Parathyroid adenoma (tissue), 2 donors: ENCODE measurements at regions not wholly inside any gene's neighbourhood (a gene's known extent, or its start where the extent isn't known, plus 50 kb on each side); places are given as distances from the start of the nearest gene placed in this dataset.

Experiments
- H2AFZ ChIP-seq: fragments of 300-600 bp; sonication (generic); one replicate; pipeline ENCODE4 v1.7.0; 2017; ENCODE audit warnings: antibody characterized with exemption, mild to moderate bottlenecking
- H3K27ac ChIP-seq: fragments of 300-600 bp; sonication (generic); one replicate; pipeline ENCODE4 v1.7.0; 2017
- H3K27me3 ChIP-seq: fragments of 300-600 bp; sonication (generic); one replicate; pipeline ENCODE4 v1.7.0; 2017; ENCODE audit warnings: low read length; ENCODE audit not compliant: control insufficient read depth, insufficient read depth
- H3K36me3 ChIP-seq: fragments of 300-600 bp; sonication (generic); one replicate; pipeline ENCODE4 v1.7.0; 2017; ENCODE audit warnings: low read length; ENCODE audit not compliant: control insufficient read depth, insufficient read depth
- H3K4me1 ChIP-seq: fragments of 300-600 bp; sonication (generic); one replicate; pipeline ENCODE4 v1.7.0; 2017; ENCODE audit warnings: control low read depth
- H3K4me2 ChIP-seq: fragments of 300-600 bp; sonication (generic); one replicate; pipeline ENCODE4 v1.7.0; 2017; ENCODE audit warnings: low read length
- H3K4me3 ChIP-seq: fragments of 300-600 bp; sonication (generic); one replicate; pipeline ENCODE4 v1.7.0; 2017; ENCODE audit warnings: low read depth, low read length
- H3K79me2 ChIP-seq: fragments of 300-600 bp; sonication (generic); one replicate; pipeline ENCODE4 v1.7.0; 2017; ENCODE audit warnings: control low read depth
- H3K9ac ChIP-seq: fragments of 300-600 bp; sonication (generic); one replicate; pipeline ENCODE4 v1.7.0; 2017; ENCODE audit warnings: mild to moderate bottlenecking
- H3K9me3 ChIP-seq: fragments of 300-600 bp; sonication (generic); one replicate; pipeline ENCODE4 v1.7.0; 2017; ENCODE audit warnings: low read length; ENCODE audit not compliant: control insufficient read depth
- CTCF ChIP-seq: fragments of 300-600 bp; sonication (generic); IDR thresholded peaks from one replicate; pipeline ENCODE4 v1.7.0; 2017; ENCODE audit warnings: antibody characterized with exemption, mild to moderate bottlenecking
- donor health status: primary hyperparathyroidism.

GRCh38 chrX:45811326-45811725 is 610.6 kb upstream of the DIPK2B start:
- H3K4me3 ChIP-seq = no peak overlapping the region
- no peaks in the 10 kb centered on the region for H3K27me3 ChIP-seq
- no peak for TF ChIP-seq CTCF
- H3K9ac ChIP-seq = no peak overlapping the region
- no peak overlapping the region for H3K4me2 ChIP-seq
- no peak overlapping the region for H2AFZ ChIP-seq
- no peak overlapping the region for H3K27ac ChIP-seq
- H3K36me3 ChIP-seq = no peaks in the 10 kb centered on the region
- H3K9me3 ChIP-seq = no peaks in the 10 kb centered on the region
- no peaks in the 10 kb centered on the region for H3K4me1 ChIP-seq
- no peaks in the 10 kb centered on the region for H3K79me2 ChIP-seq

- Histone ChIP-seq H3K9ac (no peak overlapping the region), H3K27me3 (no peaks in the 10 kb centered on the region), H3K27ac (no peak overlapping the region), H3K4me3 (no peak overlapping the region), H3K36me3 (no peaks in the 10 kb centered on the region), H2AFZ (no peak overlapping the region), H3K79me2 (no peaks in the 10 kb centered on the region), H3K4me2 (no peak overlapping the region), H3K4me1 (no peaks in the 10 kb centered on the region), H3K9me3 (no peaks in the 10 kb centered on the region)
- TF ChIP-seq CTCF = no peak
Measured at GRCh38 chrX:45807572-45808425, 607.1 kb upstream of the DIPK2B start.

GRCh38 chrX:45806410-45807121 is 605.9 kb upstream of the DIPK2B start:
- Histone ChIP-seq H3K4me2 (no peak overlapping the region), H3K36me3 (no peaks in the 10 kb centered on the region), H3K9ac (no peak overlapping the region), H3K27me3 (no peaks in the 10 kb centered on the region), H2AFZ (no peak overlapping the region), H3K79me2 (no peaks in the 10 kb centered on the region), H3K27ac (no peak overlapping the region), H3K4me3 (no peak overlapping the region), H3K9me3 (no peaks in the 10 kb centered on the region), H3K4me1 (no peaks in the 10 kb centered on the region)
- TF ChIP-seq CTCF = no peak

GRCh38 chrX:45804276-45804675 is 603.6 kb upstream of the DIPK2B start:
- Histone ChIP-seq H3K27ac (no peak overlapping the region), H3K9me3 (no peaks in the 10 kb centered on the region), H3K4me1 (no peaks in the 10 kb centered on the region), H3K79me2 (no peaks in the 10 kb centered on the region), H3K9ac (no peak overlapping the region), H3K36me3 (no peaks in the 10 kb centered on the region), H3K27me3 (no peaks in the 10 kb centered on the region), H2AFZ (no peak overlapping the region), H3K4me3 (no peak overlapping the region), H3K4me2 (no peak overlapping the region)
- no peak for TF ChIP-seq CTCF
